Trophoblast cell (in vitro differentiated cells and primary cell): ENCODE measurements at regions not wholly inside any gene's neighbourhood (a gene's known extent, or its start where the extent isn't known, plus 50 kb on each side); places are given as distances from the start of the nearest gene placed in this dataset.

Experiments
- DNase-seq, 2 donors: peaks; one replicate each; pipeline ENCODE4 v3.0.0-alpha.2; 2016
- H2AFZ ChIP-seq: 2 replicates; pipeline ENCODE4 v1.6.1; 2013; ENCODE audit warnings: low read length, moderate library complexity, mild to moderate bottlenecking; ENCODE audit not compliant: insufficient read depth, poor library complexity
- H2AK5ac ChIP-seq: 2 replicates; pipeline ENCODE4 v1.6.1; 2013; ENCODE audit warnings: mild to moderate bottlenecking, low read length
- H2BK120ac ChIP-seq: 2 replicates; pipeline ENCODE4 v1.6.1; 2013; ENCODE audit warnings: low read length, mild to moderate bottlenecking, moderate library complexity; ENCODE audit not compliant: insufficient read depth, poor library complexity
- H2BK12ac ChIP-seq: 2 replicates; pipeline ENCODE4 v1.6.1; 2013; ENCODE audit warnings: mild to moderate bottlenecking, low read length, moderate library complexity
- H2BK5ac ChIP-seq: 2 replicates; pipeline ENCODE4 v1.6.1; 2013; ENCODE audit warnings: low read length, low read depth, moderate library complexity, mild to moderate bottlenecking; ENCODE audit not compliant: poor library complexity
- H3K14ac ChIP-seq: 2 replicates; pipeline ENCODE4 v1.6.1; 2013; ENCODE audit warnings: mild to moderate bottlenecking, low read length
- H3K18ac ChIP-seq: 2 replicates; pipeline ENCODE4 v1.6.1; 2013; ENCODE audit warnings: mild to moderate bottlenecking, low read length
- H3K23ac ChIP-seq: 2 replicates; pipeline ENCODE4 v1.6.1; 2013; ENCODE audit warnings: low read length
- H3K27ac ChIP-seq: 2 replicates; pipeline ENCODE4 v1.5.1; 2013; ENCODE audit warnings: low read depth, mild to moderate bottlenecking, inconsistent platforms, low read length, moderate library complexity
- H3K27me3 ChIP-seq: 2 replicates; pipeline ENCODE4 v1.6.1; 2013; ENCODE audit warnings: inconsistent platforms, mild to moderate bottlenecking, low read length, moderate library complexity; ENCODE audit not compliant: insufficient read depth
- H3K36me3 ChIP-seq, 2 experiments: 1 replicate in 1 of 2; 2 replicates in 1 of 2; pipeline ENCODE4 v1.6.1; 2013; ENCODE audit warnings: low read length in 2 of 2, mild to moderate bottlenecking in 2 of 2, moderate library complexity in 1 of 2; ENCODE audit not compliant: insufficient read depth in 2 of 2, control insufficient read depth in 1 of 2
- H3K4ac ChIP-seq: 2 replicates; pipeline ENCODE4 v1.6.1; 2013; ENCODE audit warnings: low read depth, mild to moderate bottlenecking, low read length, moderate library complexity
- H3K4me1 ChIP-seq, 2 experiments: 1 replicate in 1 of 2; 2 replicates in 1 of 2; pipeline ENCODE4 v1.6.1; 2013; ENCODE audit warnings: low read length in 2 of 2, mild to moderate bottlenecking in 2 of 2, moderate library complexity in 1 of 2; ENCODE audit not compliant: insufficient read depth in 2 of 2, control insufficient read depth in 1 of 2
- H3K4me2 ChIP-seq: 2 replicates; pipeline ENCODE4 v1.6.1; 2013; ENCODE audit warnings: inconsistent platforms, mild to moderate bottlenecking, low read length, moderate library complexity
- H3K4me3 ChIP-seq: 2 replicates; pipeline ENCODE4 v1.5.1; 2013; ENCODE audit warnings: mild to moderate bottlenecking, low read depth, low read length, inconsistent platforms
- H3K79me1 ChIP-seq: one replicate; pipeline ENCODE4 v1.6.1; 2013; ENCODE audit warnings: low read length
- H3K79me2 ChIP-seq: 2 replicates; pipeline ENCODE4 v1.6.1; 2013; ENCODE audit warnings: low read length, mild to moderate bottlenecking; ENCODE audit not compliant: control insufficient read depth, insufficient read depth, poor library complexity
- H3K9ac ChIP-seq: 2 replicates; pipeline ENCODE4 v1.6.1; 2013; ENCODE audit warnings: mild to moderate bottlenecking, low read length
- H3K9me3 ChIP-seq: 2 replicates; pipeline ENCODE4 v1.6.1; 2013; ENCODE audit warnings: low read depth, mild to moderate bottlenecking, control low read depth, inconsistent platforms, low read length; ENCODE audit not compliant: insufficient read depth
- H4K12ac ChIP-seq: 2 replicates; pipeline ENCODE4 v1.6.1; 2013; ENCODE audit warnings: low read depth, mild to moderate bottlenecking, low read length, moderate library complexity
- H4K8ac ChIP-seq: 2 replicates; pipeline ENCODE4 v1.6.1; 2013; ENCODE audit warnings: low read depth, mild to moderate bottlenecking, low read length, moderate library complexity
- H4K91ac ChIP-seq: one replicate; pipeline ENCODE4 v1.6.1; 2013; ENCODE audit warnings: low read depth, mild to moderate bottlenecking, low read length, moderate library complexity
- WGBS: extraction: QIAGEN DNeasy Blood & Tissue Kit; methylation state at CpG from one replicate; pipeline ENCODE4 v1.1.7; 2013; ENCODE audit warnings: missing lambda C conversion rate; ENCODE audit not compliant: insufficient read length, insufficient coverage; ENCODE audit errors: extremely low coverage; 5-methylcytosine and 5-hydroxymethylcytosine counted together

DNA sequence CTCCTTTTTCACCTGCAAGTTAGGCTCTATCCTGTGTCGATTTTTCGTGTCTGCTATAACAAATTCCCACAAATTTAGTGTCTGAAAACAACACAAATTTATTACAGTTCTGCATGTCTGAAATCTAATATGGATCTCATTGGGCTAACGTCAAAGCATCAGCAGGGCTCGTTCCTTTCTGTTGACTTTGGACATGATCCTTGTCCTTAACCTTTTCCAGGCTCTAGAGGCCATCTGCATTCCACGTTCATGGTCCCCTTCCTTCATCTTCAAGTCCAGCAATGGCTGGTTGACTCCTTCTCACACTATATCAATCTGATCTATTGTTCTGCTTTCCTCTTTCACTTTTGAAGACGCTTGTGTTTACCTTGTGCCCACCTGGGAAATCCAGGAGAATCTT lies 165.7 kb upstream of the RARB start:
- H3K27me3 ChIP-seq = no peaks in the 10 kb centered on the region
- H3K79me2 ChIP-seq = peaks cover 2% of the 10 kb centered on the region
- no peaks in the 10 kb centered on the region for H3K9me3 ChIP-seq
- H3K27ac ChIP-seq = no peak overlapping the region
- no CpG with 5 or more reads among the region's 6 CpGs for WGBS
- H3K4me3 ChIP-seq = no peak overlapping the region
- H3K36me3 ChIP-seq = no peaks in the 10 kb centered on the region
- H2AFZ ChIP-seq = no peak overlapping the region
- no peak overlapping the region for H3K18ac ChIP-seq
- no peak overlapping the region for H2BK120ac ChIP-seq
- no peak overlapping the region for H2BK5ac ChIP-seq
- H3K4me2 ChIP-seq = no peak overlapping the region
- H4K8ac ChIP-seq = no peak overlapping the region
- no peak overlapping the region for H2BK12ac ChIP-seq
- no peak overlapping the region for H4K91ac ChIP-seq
- H3K4me1 ChIP-seq = peaks cover 0 to 2% of the 10 kb centered on the region in 2 experiments
- H4K12ac ChIP-seq = no peak overlapping the region
- H2AK5ac ChIP-seq = no peak overlapping the region
- no peak overlapping the region for H3K14ac ChIP-seq
- H3K23ac ChIP-seq = no peak overlapping the region
- H3K9ac ChIP-seq = no peak overlapping the region
- no peak overlapping the region for H3K4ac ChIP-seq
- DNase-seq = no peak
- H3K79me1 ChIP-seq = peaks cover 7% of the 10 kb centered on the region

DNA sequence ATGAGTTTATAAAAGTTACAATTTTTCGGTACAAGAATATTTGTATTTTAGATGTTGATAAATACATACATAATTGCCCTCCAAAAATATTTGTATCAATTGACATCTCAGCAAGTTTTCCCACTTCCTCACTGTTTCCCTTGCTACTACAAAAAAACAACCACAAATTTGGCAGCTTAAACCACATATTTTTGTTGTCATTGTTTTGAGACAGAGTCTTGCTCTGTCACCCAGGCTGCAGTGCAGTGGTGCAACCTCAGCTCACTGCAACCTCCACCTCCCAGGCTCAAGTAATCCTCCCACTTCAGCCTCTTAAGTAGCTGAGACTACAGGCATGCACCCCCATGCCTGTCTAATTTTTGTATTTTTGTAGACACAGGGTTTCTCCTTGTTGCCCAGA lies 162.8 kb upstream of the RARB start:
- Histone ChIP-seq H2AFZ (no peak overlapping the region), H2BK12ac (peak overlapping the region; percentile 83), H3K36me3 (no peaks in the 10 kb centered on the region), H2BK5ac (peak overlapping the region; percentile 22), H2BK120ac (no peak overlapping the region), H2AK5ac (no peak overlapping the region), H4K91ac (peak overlapping the region; percentile 30), H3K27ac (no peak overlapping the region), H3K4me3 (no peak overlapping the region), H3K4me1 (peaks cover 0 to 2% of the 10 kb centered on the region in 2 experiments), H4K12ac (no peak overlapping the region), H3K9ac (no peak overlapping the region), H3K14ac (peak overlapping the region; percentile 1), H3K18ac (peak overlapping the region; percentile 55), H4K8ac (no peak overlapping the region), H3K9me3 (no peaks in the 10 kb centered on the region), H3K27me3 (no peaks in the 10 kb centered on the region), H3K4ac (no peak overlapping the region), H3K79me1 (peaks cover 7% of the 10 kb centered on the region), H3K4me2 (no peak overlapping the region), H3K23ac (no peak overlapping the region), H3K79me2 (peaks cover 2% of the 10 kb centered on the region)
- no CpG with 5 or more reads among the region's 1 CpG for WGBS
- no peak for DNase-seq

DNA sequence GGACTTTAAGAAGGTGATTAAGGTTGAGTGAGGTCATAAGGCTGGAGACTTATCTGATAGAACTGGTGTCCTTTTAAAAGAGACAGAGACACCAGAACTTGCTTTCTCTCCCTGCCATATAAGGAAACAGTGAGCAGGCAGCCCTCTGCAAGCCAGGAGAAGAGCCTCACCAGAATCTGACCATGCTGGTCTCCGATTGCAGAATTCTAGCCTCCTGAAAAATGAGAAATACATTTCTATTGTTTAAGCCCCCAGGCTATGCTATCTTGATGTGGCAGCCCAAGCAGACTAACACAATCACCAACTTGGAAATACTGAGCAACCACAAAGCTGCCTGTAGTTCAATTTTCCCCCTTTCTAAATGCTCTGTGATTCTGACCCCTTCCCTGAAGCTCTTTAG lies 161.4 kb upstream of the RARB start:
- no peak overlapping the region for H4K8ac ChIP-seq
- H3K4ac ChIP-seq = no peak overlapping the region
- H3K79me1 ChIP-seq = peaks cover 7% of the 10 kb centered on the region
- DNase-seq = peak; percentile 46 to 93
- no CpG with 5 or more reads among the region's 1 CpG for WGBS
- no peak overlapping the region for H2AFZ ChIP-seq
- H3K4me2 ChIP-seq = no peak overlapping the region
- H4K91ac ChIP-seq = no peak overlapping the region
- H3K4me3 ChIP-seq = no peak overlapping the region
- no peak overlapping the region for H3K23ac ChIP-seq
- no peak overlapping the region for H2BK12ac ChIP-seq
- no peak overlapping the region for H3K9ac ChIP-seq
- H3K27me3 ChIP-seq = no peaks in the 10 kb centered on the region
- no peak overlapping the region for H3K18ac ChIP-seq
- H3K14ac ChIP-seq = no peak overlapping the region
- H3K79me2 ChIP-seq = peaks cover 2% of the 10 kb centered on the region
- no peak overlapping the region for H2BK5ac ChIP-seq
- H2AK5ac ChIP-seq = no peak overlapping the region
- H3K4me1 ChIP-seq = peaks cover 0 to 2% of the 10 kb centered on the region in 2 experiments
- no peak overlapping the region for H2BK120ac ChIP-seq
- no peaks in the 10 kb centered on the region for H3K9me3 ChIP-seq
- H4K12ac ChIP-seq = no peak overlapping the region
- peak overlapping the region; percentile 93 for H3K27ac ChIP-seq
- H3K36me3 ChIP-seq = no peaks in the 10 kb centered on the region

DNA sequence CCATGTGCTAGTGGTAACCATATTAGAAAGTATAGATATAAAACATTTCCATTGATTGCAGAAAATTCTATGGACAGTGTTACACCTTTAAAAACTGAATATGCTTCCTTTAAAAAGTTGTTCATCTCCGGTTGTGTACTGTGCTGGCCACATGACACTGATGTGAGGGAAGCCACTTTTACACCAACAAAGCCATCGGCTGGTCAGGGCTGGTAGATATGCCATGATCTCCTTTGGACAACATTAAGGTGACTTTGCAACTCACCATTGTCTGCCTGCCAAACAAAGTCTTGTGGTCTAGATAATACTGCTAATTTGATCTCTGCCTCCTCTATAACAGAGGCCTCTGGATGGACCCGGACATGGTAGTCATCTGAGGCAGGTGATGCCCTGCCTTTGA lies 156.0 kb upstream of the RARB start:
- no peak overlapping the region for H2BK12ac ChIP-seq
- no peak overlapping the region for H2AK5ac ChIP-seq
- H3K4me3 ChIP-seq = no peak overlapping the region
- no peak overlapping the region for H3K23ac ChIP-seq
- H3K14ac ChIP-seq = no peak overlapping the region
- H2AFZ ChIP-seq = no peak overlapping the region
- H2BK5ac ChIP-seq = no peak overlapping the region
- H3K18ac ChIP-seq = no peak overlapping the region
- no peak overlapping the region for H4K12ac ChIP-seq
- no peak overlapping the region for H3K9ac ChIP-seq
- no peak overlapping the region for H4K91ac ChIP-seq
- H3K79me1 ChIP-seq = peaks cover 2% of the 10 kb centered on the region
- H3K4me2 ChIP-seq = no peak overlapping the region
- no peaks in the 10 kb centered on the region for H3K36me3 ChIP-seq
- WGBS = no CpG with 5 or more reads among the region's 3 CpGs
- H3K27me3 ChIP-seq = no peaks in the 10 kb centered on the region
- H3K4ac ChIP-seq = no peak overlapping the region
- no peaks in the 10 kb centered on the region for H3K79me2 ChIP-seq
- H3K4me1 ChIP-seq = peaks cover 0 to 2% of the 10 kb centered on the region in 2 experiments
- H2BK120ac ChIP-seq = no peak overlapping the region
- no peak for DNase-seq
- no peak overlapping the region for H3K27ac ChIP-seq
- H3K9me3 ChIP-seq = no peaks in the 10 kb centered on the region
- H4K8ac ChIP-seq = no peak overlapping the region
